Pancreas (tissue), 10 donors: ENCODE measurements at regions not wholly inside any gene's neighbourhood (a gene's known extent, or its start where the extent isn't known, plus 50 kb on each side); places are given as distances from the start of the nearest gene placed in this dataset.

ENCODE experiments used
- ATAC-seq, 4 donors: fragments of 200-7000 bp; cut with Tn5 transposase; one replicate each; pipeline versions ENCODE4 v1.8.0 to v1.9.1; 2020; ENCODE audit warnings: mild to moderate bottlenecking in 4 of 4, moderate library complexity in 4 of 4
- DNase-seq, 6 donors: peaks; one replicate each; pipeline ENCODE4 v3.0.0-alpha.2; 2020
- FAIRE-seq: peaks from 2 replicates; lab custom pipeline; 2012; peaks lifted over from hg19 to GRCh38; lab: Jason Lieb, UNC
- H3K27ac ChIP-seq, 4 donors: fragments of 200-600 bp; sonication (generic); 1 replicate in 3 of 4; 2 replicates in 1 of 4; pipeline versions ENCODE4 v1.5.0 to v1.8.0; 2020
- H3K27me3 ChIP-seq, 4 donors: fragments of 200-600 bp; one replicate each; pipeline ENCODE4 v1.8.0; 2021
- H3K36me3 ChIP-seq, 3 donors: fragments of 200-600 bp; sonication (generic) in 1 of 3; one replicate each; pipeline versions ENCODE4 v1.5.0 to v1.8.0; 2020 to 2021
- H3K4me1 ChIP-seq, 3 donors: fragments of 200-600 bp; one replicate each; pipeline ENCODE4 v1.8.0; 2021
- H3K4me3 ChIP-seq, 4 donors: fragments of 200-600 bp; sonication (generic) in 2 of 4; one replicate each; pipeline versions ENCODE4 v1.5.0 to v1.8.0; 2020 to 2021
- H3K9me3 ChIP-seq, 4 donors: fragments of 200-600 bp; one replicate each; pipeline ENCODE4 v1.8.0; 2021
- WGBS, 2 donors: extraction: QIAGEN DNeasy Blood & Tissue Kit; methylation state at CpG; one replicate each; pipeline ENCODE4 v1.1.7; 2013; 5-methylcytosine and 5-hydroxymethylcytosine counted together
- intact Hi-C, 3 donors: fragments of 100-400 bp; cut with DNase I; formaldehyde crosslinking; loops; one replicate each; pipeline versions ENCODE4 v1.11.1 to v1.14.2; 2022
- TF ChIP-seq, protein P1 (sequence below), 4 donors: fragments of 200-600 bp; sonication (generic) in 3 of 4; IDR thresholded peaks; one replicate each; pipeline versions ENCODE4 v1.5.0 to v1.8.0; 2021; ENCODE audit warnings: antibody characterized with exemption in 4 of 4
- donor health status: healthy with polysubstance abuse.
- donor health status: DM: no; HTN: no; CAD: no; lungs with moderate emphysema.
- donor health status: DM: no; HTN: no; CAD: no.
- donor health status: control.
- donor health status: control.
- donor health status: Bipolar disorder and iron deficiency.
- donor health status: DM: yes; HTN: yes; CAD: no.
- donor health status: DM: no; HTN: no; CAD: no.
- donor health status: DM: no; HTN: no; CAD: no.
- donor health status: DM: yes; HTN: yes; CAD: no.

DNA sequence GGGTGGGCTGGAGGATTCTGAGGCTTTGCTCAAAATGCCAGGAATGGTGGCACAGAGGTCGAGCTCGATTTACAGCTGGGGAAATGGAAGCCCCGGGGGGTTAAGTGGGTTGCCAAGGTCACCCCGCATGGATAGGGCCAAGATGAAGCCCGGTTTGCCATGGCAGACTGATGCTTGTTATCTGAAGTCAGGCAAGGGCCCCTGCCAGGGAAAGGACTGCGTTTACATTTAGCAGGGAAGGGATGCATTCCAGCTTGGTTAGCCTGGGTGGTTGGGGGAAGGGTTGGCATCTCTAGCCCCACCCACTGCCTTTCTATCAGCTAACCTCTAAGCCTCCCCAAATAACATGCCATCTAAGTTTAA, 79.0 kb downstream of the RPLP1 start:
- Histone ChIP-seq H3K9me3 (no peaks in the 10 kb centered on the region), H3K27me3 (no peaks in the 10 kb centered on the region), H3K4me1 (no peaks in the 10 kb centered on the region), H3K36me3 (no peaks in the 10 kb centered on the region), H3K4me3 (no peak overlapping the region), H3K27ac (no peak overlapping the region)
- ATAC-seq (peak in 1 of 4 donors; percentile 30), FAIRE-seq (no peak), DNase-seq (no peak)
- TF ChIP-seq, protein P1, sequence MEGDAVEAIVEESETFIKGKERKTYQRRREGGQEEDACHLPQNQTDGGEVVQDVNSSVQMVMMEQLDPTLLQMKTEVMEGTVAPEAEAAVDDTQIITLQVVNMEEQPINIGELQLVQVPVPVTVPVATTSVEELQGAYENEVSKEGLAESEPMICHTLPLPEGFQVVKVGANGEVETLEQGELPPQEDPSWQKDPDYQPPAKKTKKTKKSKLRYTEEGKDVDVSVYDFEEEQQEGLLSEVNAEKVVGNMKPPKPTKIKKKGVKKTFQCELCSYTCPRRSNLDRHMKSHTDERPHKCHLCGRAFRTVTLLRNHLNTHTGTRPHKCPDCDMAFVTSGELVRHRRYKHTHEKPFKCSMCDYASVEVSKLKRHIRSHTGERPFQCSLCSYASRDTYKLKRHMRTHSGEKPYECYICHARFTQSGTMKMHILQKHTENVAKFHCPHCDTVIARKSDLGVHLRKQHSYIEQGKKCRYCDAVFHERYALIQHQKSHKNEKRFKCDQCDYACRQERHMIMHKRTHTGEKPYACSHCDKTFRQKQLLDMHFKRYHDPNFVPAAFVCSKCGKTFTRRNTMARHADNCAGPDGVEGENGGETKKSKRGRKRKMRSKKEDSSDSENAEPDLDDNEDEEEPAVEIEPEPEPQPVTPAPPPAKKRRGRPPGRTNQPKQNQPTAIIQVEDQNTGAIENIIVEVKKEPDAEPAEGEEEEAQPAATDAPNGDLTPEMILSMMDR (IDR thresholded peaks at IDR 0.05): no peak
- intact Hi-C loops: no loop called here
- 27 to 29% methylated on average over 6 of the region's 6 CpGs for WGBS, 2 donors

DNA sequence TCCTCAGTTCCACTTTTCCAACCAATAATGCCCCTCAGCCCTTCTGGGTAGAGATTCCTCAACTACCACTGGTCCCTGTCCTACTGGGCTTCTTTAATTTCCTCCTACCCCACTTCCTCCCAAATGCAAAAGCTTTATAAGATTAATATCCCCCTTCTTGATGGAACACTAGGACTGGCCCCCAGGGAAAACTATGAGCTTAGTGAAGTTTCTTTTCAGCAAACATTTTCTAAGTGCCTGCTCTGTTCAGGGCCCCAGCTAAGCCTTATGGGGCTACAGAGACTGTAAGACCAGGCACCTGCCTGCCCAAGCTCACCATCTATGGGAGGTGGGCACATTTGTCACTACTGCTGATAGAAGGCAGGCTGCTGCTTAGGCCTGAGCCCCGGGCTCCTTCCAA, 79.4 kb downstream of the RPLP1 start:
- WGBS, 2 donors: 71 to 81% methylated on average over 1 of the region's 1 CpG
- ATAC-seq: no peak
- TF ChIP-seq, protein P1 (IDR thresholded peaks at IDR 0.05): no peak
- no peak overlapping the region for H3K4me3 ChIP-seq
- no peak for DNase-seq
- intact Hi-C loops: no loop called here
- no peak for FAIRE-seq
- H3K9me3 ChIP-seq: no peaks in the 10 kb centered on the region
- H3K4me1 ChIP-seq: no peaks in the 10 kb centered on the region
- no peak overlapping the region for H3K27ac ChIP-seq
- H3K36me3 ChIP-seq: no peaks in the 10 kb centered on the region
- no peaks in the 10 kb centered on the region for H3K27me3 ChIP-seq

DNA sequence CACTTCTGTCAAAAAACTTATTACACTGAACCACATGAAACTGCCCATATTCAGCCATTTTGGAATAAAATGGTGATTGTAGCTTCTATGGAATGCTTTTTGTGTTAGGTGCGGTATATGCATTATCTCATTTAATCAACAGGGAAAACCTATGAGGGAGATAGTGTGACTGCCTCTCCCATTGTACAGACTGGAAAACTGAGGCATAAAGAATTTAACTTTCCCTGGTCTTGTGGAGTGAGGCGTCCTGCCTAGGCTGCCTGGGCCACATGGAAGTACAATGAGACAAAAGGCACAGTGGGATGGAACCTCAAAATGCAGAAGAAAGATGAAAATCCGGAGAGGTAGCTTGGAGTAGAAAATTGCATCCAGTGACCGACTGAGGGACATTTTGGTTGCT, 80.2 kb downstream of the RPLP1 start:
- Histone ChIP-seq H3K9me3 (no peaks in the 10 kb centered on the region), H3K4me1 (no peaks in the 10 kb centered on the region), H3K27ac (no peak overlapping the region), H3K36me3 (no peaks in the 10 kb centered on the region), H3K27me3 (no peaks in the 10 kb centered on the region), H3K4me3 (no peak overlapping the region)
- FAIRE-seq (no peak), ATAC-seq (no peak), DNase-seq (no peak)
- TF ChIP-seq, protein P1 (IDR thresholded peaks at IDR 0.05): no peak
- intact Hi-C loops: no loop called here
- WGBS, 2 donors: 79 to 84% methylated on average over 4 of the region's 4 CpGs

DNA sequence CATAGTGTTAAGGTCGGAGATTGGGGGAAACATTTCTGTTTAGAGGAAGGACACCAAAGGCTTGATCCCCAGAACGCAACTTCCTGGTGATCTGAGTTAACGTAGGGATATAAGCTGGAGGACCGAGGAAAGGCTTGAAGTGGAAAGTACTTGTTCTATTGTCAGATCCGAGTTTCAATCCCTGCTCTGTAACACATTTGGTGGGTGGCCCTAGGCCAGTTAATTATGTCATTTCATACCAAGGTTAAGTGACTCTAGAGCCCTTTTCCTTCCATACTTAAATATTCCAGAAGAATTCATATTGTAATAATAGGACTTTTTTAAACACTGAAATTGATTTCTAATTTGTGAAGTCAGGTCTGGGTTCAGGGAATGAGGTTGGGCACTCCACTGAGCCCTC, 80.9 kb downstream of the RPLP1 start:
- no peak overlapping the region for H3K4me3 ChIP-seq
- no peak overlapping the region for H3K27ac ChIP-seq
- intact Hi-C loops: no loop called here
- no peaks in the 10 kb centered on the region for H3K4me1 ChIP-seq
- FAIRE-seq (no peak), DNase-seq (no peak), ATAC-seq (no peak)
- no peaks in the 10 kb centered on the region for H3K36me3 ChIP-seq
- TF ChIP-seq, protein P1 (IDR thresholded peaks at IDR 0.05): no peak
- H3K27me3 ChIP-seq: no peaks in the 10 kb centered on the region
- 61 to 73% methylated on average over 5 of the region's 5 CpGs for WGBS, 2 donors
- no peaks in the 10 kb centered on the region for H3K9me3 ChIP-seq

DNA sequence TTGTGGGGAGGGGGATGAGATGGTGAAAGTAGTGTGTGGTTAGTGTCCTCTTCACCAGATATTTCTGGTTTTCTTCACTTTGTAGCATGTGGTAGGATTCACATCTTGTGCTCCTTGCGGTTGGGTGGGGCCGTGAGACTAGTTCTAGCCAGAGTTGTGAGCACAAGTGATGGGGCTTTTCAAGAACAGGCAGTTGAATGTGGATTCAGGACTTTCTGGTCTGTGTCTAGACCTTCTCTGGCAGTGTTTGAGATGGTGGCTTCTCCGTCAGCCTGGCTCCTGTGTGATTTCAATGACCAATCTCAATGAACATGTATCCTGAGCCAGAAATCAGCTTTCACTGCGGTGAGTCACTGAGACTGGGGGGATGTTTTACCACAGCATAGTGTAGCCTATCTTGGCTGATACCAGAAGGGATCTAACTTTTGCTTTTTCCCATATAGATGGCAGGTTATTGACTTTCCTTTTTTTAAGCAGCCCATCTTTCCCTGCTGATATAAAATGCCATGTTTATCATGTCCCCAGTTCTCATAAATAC, 82.6 kb downstream of the RPLP1 start:
- intact Hi-C loops: no loop called here
- H3K27ac ChIP-seq: no peak overlapping the region
- ATAC-seq (no peak), DNase-seq (no peak), FAIRE-seq (no peak)
- no peaks in the 10 kb centered on the region for H3K27me3 ChIP-seq
- no peak overlapping the region for H3K4me3 ChIP-seq
- TF ChIP-seq, protein P1 (IDR thresholded peaks at IDR 0.05): no peak
- H3K36me3 ChIP-seq: no peaks in the 10 kb centered on the region
- no peaks in the 10 kb centered on the region for H3K9me3 ChIP-seq
- H3K4me1 ChIP-seq: no peaks in the 10 kb centered on the region
- 89 to 91% methylated on average over 4 of the region's 4 CpGs for WGBS, 2 donors
